ENCODE measurements at regions not wholly inside any gene's neighbourhood (a gene's known extent, or its start where the extent isn't known, plus 50 kb on each side); places are given as distances from the start of the nearest gene placed in this dataset.
"Not testable (repeated sequence)": the region's sequence is repeated elsewhere in the genome, so short reads cannot be mapped to it uniquely, and the experiment has no call there.

DNA sequence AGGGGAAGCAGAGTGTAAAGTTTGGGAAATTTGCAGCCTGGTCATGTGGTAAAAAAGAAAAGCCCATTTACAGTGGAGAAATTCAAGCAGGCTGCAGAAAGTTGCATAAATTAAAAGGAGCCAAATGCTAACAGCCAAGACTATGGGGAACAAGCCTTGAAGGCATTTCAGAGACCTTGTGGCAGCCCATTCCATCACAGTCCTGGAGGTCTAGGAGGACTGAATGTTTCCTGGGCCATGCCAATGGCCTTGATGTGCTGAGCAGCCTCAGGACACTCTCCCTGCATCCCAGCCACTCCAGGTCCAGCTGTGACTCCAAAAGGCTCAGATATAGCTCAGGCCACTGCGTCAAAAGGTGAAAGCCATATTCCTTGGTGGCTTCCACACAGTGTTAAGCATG lies 1202.4 kb upstream of the ATXN8OS start:
- intact Hi-C loops (cut with micrococcal nuclease) = no loop called here

DNA sequence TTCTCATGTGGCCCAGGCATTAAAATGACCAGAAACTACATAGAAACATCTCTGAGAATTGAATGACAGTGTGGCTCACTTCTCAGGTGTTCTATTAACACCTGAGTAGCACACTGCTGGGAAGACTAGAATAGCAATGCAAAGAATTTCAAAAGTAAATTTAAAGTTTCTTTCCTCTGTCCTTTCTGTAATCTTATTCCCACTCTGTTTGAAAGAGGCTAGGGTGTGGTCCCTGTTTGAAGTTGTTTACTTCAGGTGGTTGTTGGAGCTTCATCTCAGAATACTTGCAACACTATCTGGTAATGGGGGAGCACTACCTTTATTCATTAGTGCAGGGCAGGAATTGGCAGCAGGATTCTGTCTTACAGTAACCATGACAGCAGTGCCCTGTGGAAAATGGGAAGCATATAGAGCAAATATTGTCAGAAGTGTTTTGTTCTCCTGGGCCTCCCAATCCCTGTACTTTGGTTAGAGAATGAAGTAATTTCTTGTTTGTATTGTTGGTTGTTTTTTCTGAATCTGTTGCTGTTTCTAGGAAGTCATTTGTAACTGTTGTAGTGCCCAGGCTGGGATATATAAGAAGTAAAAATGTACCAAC lies 1210.2 kb upstream of the ATXN8OS start:
- no peak for DNase-seq
- no peak for ATAC-seq
- intact Hi-C loops (cut with micrococcal nuclease) = no loop called here

More for the DNA sequence above, 1202.4 kb upstream of the ATXN8OS start:
- ATAC-seq (no peak), DNase-seq (no peak)

DNA sequence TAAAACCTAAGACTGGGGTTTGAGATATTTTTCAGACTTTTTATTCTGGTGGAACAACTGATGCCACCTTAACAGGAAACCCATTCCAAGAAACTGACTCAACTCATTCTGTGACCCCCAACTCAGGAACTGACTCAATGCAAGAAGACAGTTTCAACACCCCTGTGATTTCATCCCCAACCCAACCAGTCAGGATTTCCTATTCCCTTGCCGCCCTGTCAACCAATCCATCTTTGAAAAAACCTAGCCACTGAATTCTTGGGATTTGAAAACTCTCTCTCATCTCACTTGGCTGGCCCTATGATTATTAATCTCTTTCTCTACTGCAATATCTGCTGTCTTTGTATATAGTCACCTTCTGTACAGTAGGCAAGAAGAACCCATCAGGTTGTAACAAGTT lies 1211.9 kb upstream of the ATXN8OS start:
- no peak for ATAC-seq
- intact Hi-C loops (cut with micrococcal nuclease) = no loop called here
- DNase-seq = no peak

DNA sequence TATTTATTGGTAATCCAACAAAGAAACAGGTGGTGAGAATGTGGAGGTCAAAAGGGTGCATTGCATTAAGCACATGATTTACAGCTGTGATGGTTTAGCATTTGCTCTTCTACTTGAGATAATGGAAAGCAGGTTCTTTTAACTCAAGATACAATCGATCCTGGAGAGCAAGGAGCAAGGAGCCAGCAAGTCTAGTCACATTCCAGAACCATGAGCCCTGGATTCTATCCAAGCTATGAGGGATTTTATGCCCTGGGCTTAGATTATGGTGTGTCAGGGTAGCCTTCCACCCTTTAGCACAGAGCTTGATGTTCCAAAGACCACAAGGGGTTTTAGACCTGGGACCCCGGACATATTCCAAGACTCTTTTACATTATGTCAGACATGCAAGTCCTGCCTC lies 1213.9 kb upstream of the ATXN8OS start:
- ATAC-seq; DNase-seq; intact Hi-C loops (cut with micrococcal nuclease): not testable (repeated sequence)

DNA sequence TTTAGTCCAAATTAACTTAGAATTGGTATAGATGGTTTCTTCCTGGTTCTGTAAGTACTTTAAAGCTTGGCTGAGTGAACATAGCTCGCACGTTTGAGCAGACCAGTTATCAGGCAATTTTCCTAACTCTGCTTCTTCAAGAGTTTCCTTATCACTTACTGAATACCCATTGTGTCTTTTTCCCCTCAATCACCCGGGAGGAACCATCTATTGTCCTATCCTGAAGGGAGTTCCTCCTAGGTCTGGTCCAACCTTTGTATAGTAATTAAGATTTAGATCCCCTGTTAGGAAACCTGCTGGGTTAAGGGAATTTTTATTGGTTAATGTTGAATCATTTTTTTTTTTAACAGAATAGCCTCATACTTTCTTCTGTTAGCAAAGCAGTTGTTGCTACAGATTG lies 1215.0 kb upstream of the ATXN8OS start:
- DNase-seq; ATAC-seq; intact Hi-C loops (cut with micrococcal nuclease): not testable (repeated sequence)

DNA sequence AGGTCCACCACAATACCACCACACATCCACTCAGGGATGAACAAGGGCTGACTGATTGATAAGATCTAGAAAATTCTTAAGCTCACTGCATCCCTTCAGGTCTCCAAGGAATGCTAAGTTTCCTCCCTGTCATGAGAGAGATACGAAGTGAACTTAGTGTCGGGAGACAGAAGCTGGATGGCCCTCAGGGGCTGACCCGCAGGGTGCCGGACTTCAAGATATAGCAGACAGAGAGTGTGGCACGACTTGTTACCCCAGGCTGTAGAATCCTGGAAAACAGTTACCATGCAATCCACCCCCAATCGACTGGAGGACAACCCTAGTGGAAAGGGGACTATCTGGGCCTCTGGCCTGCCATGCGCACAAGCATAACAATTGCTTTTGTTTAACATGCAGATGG lies 1217.5 kb upstream of the ATXN8OS start:
- intact Hi-C loops (cut with micrococcal nuclease); DNase-seq; ATAC-seq: not testable (repeated sequence)

DNA sequence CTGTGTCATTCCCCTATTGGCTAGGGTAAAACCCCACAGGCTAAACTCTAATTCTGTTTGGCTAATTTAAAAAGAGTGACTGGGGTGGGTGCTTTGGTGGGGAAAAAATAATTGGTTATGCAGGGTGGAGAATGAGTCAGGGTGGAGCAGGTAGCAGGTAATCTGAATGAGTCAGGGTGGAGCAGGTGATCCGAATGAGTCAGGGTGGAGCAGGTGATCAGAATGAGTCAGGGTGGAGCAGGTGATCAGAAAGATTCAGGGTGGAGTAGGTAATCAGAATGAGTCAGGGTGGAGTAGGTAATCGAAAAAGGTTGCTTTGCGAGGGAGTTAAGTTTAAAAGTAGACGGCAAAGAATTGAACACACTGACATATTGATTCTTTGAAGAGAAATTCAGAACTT lies 1218.8 kb upstream of the ATXN8OS start:
- ATAC-seq (no peak), DNase-seq (no peak)
- intact Hi-C loops (cut with micrococcal nuclease) = no loop called here

DNA sequence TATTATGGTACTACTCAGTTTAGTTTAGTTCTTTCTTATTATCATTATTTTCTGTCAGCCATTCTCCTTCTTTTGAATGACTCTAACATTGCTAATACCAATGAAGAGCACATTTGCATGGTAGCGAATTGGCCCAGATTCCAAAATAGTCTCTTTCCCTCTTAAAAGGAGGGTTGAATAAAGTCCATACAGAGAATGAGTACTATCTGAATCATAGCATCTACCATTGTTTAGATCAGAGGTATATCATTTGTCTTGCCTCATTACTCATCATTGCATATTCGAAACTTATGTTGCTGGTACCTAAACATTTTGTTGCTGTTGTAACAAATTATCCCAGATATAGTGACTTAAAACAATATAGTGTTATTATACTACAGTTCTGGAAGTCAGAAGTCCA lies 1235.3 kb upstream of the ATXN8OS start:
- intact Hi-C loops (cut with micrococcal nuclease) = no loop called here
- ATAC-seq = no peak
- DNase-seq = no peak

DNA sequence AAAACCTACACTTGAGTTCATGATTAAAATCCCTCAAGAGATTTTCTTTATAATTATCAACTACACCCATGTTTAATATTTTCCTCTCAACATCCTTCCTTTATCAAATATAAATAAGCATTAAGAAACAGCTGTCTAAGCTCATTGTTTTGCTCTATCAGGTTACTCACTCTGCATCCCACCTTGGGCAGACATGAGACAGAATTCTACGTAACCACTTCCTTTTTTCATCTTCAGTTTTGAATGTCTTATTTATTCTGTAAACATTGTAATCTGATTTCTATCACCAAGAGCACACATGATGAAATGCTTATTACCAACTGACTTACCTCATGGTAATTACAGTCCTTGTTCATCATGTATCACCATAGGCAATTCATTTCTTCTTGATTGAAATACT lies 1256.6 kb upstream of the ATXN8OS start:
- ATAC-seq (no peak), DNase-seq (no peak)
- intact Hi-C loops (cut with micrococcal nuclease) = no loop called here

DNA sequence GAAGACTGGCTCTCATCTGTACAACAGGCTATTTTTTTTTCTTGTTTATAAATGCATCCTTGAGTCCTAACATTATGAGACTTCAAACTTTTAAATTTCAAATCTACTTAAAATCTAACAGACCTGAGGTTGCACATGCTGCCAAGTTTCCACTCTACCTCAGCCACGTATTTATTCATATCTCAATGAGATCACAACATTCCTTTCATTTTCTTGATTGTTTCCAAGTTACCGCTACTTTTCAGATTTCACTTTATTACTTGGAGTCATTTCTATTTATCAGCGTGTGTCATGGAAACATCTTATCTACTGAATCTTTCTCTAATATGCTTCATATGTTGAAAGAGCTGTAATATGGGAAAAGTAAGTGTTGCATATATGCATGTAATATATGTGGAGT lies 1257.5 kb upstream of the ATXN8OS start:
- DNase-seq (no peak), ATAC-seq (no peak)
- intact Hi-C loops (cut with micrococcal nuclease) = no loop called here

DNA sequence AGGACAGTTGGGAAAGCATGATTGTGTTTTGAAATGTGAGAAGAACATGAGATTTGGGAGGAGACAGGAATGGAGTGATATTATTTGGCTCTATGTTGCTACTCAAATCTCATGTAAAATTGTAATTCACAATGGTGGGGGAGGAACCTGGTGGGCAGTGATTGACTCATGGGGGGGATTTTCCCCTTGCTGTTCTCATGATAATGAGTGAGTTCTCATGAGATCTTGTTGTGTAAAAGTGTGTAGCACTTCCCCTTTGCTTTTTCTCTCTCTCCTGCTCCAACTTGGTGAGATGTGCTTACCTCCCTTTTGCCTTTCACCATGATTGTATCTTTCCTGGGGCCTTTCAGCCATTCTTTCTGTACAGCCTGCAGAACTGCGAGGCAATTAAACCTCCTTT lies 1261.0 kb upstream of the ATXN8OS start:
- DNase-seq (no peak), ATAC-seq (no peak)
- intact Hi-C loops (cut with micrococcal nuclease) = no loop called here

DNA sequence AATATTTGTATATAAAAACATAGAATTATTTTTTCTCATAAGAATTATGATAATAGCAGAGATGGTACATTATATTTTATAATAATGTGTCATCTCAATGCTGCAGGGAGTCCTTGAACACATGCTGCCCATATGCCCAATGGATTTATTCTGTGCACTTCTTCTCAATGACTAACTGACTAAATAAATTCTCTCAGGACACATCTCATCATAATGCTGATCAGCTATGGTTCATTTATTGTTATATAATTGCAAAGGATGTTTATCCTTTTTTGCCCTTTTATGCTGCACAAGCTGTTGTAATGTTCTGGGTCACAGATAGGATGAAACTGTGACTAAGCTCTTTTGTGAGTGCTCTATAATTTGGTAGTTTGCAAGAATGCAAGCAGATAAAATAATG lies 1273.3 kb upstream of the ATXN8OS start:
- no peak for DNase-seq
- no peak for ATAC-seq

DNA sequence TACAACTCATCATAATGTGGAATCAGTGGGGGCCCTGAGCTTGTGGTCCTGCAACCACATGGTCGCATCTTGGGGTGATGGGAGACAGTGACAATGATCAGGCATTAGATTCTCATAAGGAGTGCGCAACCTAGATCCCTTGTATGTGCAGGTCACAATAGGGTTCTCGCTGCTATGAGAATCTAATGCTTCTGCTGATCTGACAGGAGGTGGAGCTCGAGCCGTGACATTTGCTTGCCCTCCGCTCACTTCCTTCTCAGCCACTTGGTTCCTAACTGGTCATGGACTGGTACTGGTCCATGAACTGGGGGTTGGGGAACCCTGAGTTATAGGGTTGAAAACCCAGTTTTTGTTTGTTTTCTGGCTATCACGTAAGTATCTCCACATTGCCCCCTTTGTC lies 1290.9 kb upstream of the ATXN8OS start:
- intact Hi-C loops (cut with micrococcal nuclease) = no loop called here
- DNase-seq (no peak), ATAC-seq (no peak)

More for the DNA sequence above, 1273.3 kb upstream of the ATXN8OS start:
- intact Hi-C loops (cut with micrococcal nuclease) = no loop called here

DNA sequence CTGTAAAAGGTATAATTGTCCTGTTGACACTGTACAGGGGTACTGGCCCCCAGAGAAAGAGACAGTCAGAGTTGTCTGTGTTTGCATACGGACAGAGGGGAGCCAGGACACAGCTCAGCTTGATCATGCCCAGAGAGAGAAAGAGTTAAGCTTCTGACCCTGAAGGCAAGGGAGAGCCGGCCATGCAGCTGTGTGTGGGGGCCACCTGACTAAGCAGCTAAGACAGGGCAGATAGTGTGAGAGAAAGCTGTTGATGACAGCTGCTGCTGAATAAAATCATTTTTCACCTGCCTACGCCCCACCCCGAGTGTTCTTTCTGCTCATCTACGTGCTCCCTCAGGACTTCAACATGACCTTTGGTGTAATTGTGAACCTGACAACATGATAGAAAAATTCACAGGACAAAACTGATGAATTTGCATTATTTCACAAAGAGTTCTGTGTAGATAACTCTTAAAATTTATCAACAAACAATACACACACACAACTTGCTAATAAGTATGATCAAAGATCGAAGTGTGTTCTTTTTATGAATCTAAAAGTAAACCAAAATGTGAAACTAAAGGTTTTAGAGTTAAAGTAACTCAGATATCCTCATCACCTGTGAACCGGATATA lies 1294.3 kb upstream of the ATXN8OS start:
- intact Hi-C loops (cut with micrococcal nuclease) = no loop called here
- ATAC-seq (no peak), DNase-seq (no peak)

DNA sequence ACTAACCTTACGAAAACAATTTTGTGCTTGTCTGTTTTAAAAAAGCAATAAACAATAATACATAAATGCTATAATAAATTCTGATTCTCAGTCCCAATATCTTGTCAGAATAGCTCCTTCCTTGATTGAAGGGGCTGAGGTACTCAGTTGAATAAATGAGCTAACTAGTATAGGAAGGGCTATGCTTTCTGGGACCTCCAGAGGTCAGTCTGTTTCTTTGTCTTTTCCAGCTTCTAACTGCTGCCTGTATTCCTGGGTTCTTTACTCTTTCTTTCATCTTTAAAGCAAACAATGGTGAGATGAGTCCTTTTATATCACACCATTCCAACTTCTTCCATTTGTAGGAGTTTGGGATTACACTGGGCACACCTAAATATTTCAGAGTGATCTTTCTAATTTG lies 1297.0 kb upstream of the ATXN8OS start:
- intact Hi-C loops (cut with micrococcal nuclease) = no loop called here
- DNase-seq (no peak), ATAC-seq (no peak)

DNA sequence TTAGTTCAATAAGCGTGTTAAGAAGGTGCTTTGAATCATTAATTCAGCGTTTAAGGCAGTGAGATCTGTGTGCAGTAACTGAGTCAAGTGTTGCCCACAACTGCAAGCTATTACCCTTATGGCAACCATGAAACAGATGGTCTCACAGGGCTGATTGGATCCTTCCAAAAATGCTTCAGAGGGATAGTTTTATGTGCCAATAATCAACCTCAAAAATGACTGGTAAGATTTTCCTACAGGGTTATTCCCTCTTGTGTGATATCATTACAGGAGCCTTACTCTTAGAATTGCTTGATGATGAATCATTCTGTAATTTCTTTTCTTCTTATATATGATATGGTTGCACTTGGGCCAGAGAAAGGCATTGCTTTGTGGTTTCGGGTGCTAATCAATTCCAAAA lies 1299.2 kb upstream of the ATXN8OS start:
- ATAC-seq = no peak
- intact Hi-C loops (cut with micrococcal nuclease) = no loop called here
- DNase-seq = no peak

DNA sequence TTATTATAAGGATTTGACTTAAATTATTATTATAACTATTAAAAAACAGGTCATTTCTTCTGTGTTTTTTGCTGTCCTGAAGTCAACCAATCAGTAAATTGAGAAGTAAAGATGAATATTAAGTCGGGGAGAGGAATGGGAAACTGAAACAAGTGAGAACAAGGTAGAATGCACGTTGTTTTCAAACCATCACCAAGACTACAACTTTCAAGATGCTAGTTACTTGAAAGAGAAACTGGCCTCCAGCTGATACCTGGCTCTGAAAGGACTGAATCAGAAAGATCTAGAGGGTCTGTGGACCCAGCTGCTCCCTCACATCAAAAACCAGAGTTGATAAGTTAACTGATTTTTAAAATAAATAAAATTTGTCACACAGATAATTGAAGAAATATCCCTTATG lies 1301.5 kb upstream of the ATXN8OS start:
- ATAC-seq = no peak
- intact Hi-C loops (cut with micrococcal nuclease) = no loop called here
- no peak for DNase-seq

DNA sequence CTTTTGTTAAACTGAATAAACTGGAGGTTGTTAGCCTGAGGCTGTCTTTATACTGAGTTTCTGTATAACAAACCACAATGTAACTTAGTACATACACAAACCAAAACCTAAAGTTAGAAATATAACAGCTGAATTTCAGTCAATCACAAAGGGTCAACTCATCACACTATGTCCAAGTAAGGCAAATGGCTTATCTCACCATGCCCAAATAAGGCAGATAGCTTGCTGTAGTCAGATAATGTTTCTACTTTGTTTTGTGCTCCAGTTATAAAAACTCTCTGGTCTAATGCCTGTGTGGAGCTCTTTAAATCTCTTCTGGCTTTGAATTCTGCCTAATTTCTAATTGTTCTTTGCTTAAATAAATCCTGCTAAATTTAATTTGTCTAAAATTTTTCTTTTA lies 1323.4 kb upstream of the ATXN8OS start:
- no peak for DNase-seq
- intact Hi-C loops (cut with micrococcal nuclease) = no loop called here
- ATAC-seq = no peak

DNA sequence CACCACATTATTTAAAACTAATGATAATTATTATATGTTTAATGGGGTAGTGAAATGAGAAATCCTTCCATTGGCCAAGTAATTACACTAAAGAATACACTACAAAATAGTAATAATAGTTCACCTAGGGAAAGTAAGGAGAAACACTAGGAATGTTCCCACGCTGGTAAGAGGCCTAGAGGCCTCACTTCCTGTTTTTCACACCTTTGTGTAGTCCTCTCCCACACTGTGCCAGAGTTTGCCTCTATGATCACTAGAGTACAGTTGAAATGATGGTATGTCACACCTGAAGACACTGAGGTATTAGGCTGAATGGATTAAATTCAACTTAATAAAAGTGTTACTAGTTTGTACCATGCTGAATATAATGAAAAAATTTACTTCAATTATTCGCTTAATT lies 1348.0 kb upstream of the ATXN8OS start:
- intact Hi-C loops (cut with micrococcal nuclease) = no loop called here
- ATAC-seq (no peak), DNase-seq (no peak)

DNA sequence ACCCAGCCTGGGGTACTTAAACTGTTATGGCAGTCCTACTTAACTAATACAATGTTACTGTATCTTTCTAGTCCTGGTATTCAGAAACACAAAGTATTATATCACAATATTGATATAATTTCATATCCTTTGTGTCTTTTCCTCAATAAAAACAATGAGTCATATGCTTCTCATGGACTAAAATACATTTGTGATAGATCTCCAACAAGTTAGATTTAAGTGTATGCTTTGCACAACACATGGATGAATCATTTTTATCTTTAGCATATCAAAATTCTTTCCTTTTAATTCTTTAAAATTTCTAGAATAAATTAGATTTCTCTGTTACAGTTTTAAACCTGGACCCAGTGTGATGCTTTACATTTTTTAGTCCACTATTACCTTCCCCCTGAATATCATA lies 1357.8 kb upstream of the ATXN8OS start:
- DNase-seq = no peak
- intact Hi-C loops (cut with micrococcal nuclease) = no loop called here
- ATAC-seq = no peak

DNA sequence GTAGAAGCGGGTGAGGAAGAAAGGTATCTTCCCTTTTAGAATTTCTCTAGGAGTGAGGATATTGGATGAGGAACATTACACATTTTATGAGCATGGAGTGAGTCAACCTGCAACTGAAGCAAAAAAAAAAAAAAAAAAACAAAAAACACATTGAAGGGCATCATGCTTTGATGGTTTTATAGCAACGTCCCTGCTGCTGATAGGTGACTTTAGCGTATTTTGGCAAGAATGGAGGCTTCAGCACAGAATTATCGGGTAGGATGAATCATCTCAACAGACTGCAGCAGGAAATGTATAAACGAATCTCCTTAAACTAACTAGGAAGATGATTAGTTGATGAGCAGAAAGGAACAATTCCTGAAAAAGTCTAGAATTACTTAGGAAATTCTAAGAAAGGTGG lies 1359.6 kb upstream of the ATXN8OS start:
- ATAC-seq (no peak), DNase-seq (no peak)
- intact Hi-C loops (cut with micrococcal nuclease) = no loop called here

DNA sequence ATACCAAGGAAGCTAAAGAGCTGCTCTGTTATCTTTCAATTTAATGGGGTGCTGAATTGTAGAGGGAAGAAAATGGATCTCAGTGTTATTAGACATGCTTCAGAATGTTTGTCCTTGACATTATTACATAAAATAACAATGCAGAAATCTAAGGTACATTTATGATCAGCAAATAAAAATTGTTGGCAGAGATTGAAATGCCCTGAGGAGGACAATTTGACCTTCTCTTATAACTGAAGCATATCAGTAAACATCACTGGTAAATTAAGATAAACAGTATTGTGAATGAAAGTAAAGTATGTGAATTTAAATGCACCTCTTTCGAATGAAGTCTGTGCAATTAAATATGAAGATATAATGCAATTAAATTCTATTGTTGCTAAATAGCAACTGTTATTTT lies 1362.1 kb upstream of the ATXN8OS start:
- intact Hi-C loops (cut with micrococcal nuclease) = no loop called here
- DNase-seq (no peak), ATAC-seq (no peak)

Data from left ventricle myocardium superior (tissue), 1 donor.